SK-N-SH (cell line): ENCODE measurements at regions not wholly inside any gene's neighbourhood (a gene's known extent, or its start where the extent isn't known, plus 50 kb on each side); places are given as distances from the start of the nearest gene placed in this dataset.

Experiments used
- CTCF ChIP-seq: fragments of 200-600 bp; sonication (generic); IDR thresholded peaks from 2 replicates; pipeline ENCODE4 v1.6.1; 2017; ENCODE audit warnings: antibody characterized with exemption, mild to moderate bottlenecking, moderate library complexity
- GABPA ChIP-seq: IDR thresholded peaks from 2 replicates; pipeline ENCODE4 v1.4.0; 2012; ENCODE audit warnings: low read depth, mild to moderate bottlenecking
- POLR2AphosphoS5 ChIP-seq: IDR thresholded peaks from 2 replicates; pipeline ENCODE4 v1.6.1; 2012; ENCODE audit warnings: low read depth, low read length
- RAD21 ChIP-seq: IDR thresholded peaks from 2 replicates; pipeline ENCODE4 v1.6.1; 2012; ENCODE audit warnings: mild to moderate bottlenecking, low read length
- ZBTB33 ChIP-seq: IDR thresholded peaks from 2 replicates; pipeline ENCODE4 v1.4.0; 2012; ENCODE audit warnings: low read depth, borderline replicate concordance

GRCh38 chr3:103963599-103963998 lies 1403.1 kb upstream of the ALCAM start:
- TF ChIP-seq CTCF, result no peak
- no peak for TF ChIP-seq GABPA
- no peak for TF ChIP-seq ZBTB33
- TF ChIP-seq POLR2AphosphoS5, result no peak
- TF ChIP-seq RAD21, result no peak
